COLO668 (cell line): ENCODE measurements at regions not wholly inside any gene's neighbourhood (a gene's known extent, or its start where the extent isn't known, plus 50 kb on each side); places are given as distances from the start of the nearest gene placed in this dataset.
"Not testable (repeated sequence)": the region's sequence is repeated elsewhere in the genome, so short reads cannot be mapped to it uniquely, and the experiment has no call there.

Source experiments
- DNase-seq: peaks from one replicate; lab custom pipeline; 2025; ENCODE audit not compliant: unreplicated experiment; lab: John Stamatoyannopoulos, UW

DNA sequence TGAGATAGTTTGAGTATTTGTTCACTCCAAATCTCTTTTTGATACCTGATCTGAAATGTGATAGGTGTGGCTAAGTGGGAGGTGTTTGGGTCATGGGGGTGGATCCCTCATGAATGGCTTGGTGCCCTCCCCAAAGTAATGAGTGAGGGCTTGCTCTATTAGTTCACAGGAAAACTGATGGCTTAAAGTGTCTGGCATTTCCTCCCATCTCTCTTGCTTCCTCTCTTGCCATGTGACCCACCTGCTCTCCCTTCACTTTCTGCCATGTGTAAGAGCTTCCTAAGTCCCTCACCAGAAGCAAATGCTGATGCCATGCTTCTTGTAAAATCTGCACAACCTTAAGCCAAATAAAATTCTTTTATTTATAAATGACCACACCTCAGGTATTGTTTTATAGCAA, 61.1 kb downstream of the MAD2L1 start:
- DNase-seq: no peak

GRCh38 chr4:120005076-120005475, 61.6 kb downstream of the MAD2L1 start:
- no peak for DNase-seq

DNA sequence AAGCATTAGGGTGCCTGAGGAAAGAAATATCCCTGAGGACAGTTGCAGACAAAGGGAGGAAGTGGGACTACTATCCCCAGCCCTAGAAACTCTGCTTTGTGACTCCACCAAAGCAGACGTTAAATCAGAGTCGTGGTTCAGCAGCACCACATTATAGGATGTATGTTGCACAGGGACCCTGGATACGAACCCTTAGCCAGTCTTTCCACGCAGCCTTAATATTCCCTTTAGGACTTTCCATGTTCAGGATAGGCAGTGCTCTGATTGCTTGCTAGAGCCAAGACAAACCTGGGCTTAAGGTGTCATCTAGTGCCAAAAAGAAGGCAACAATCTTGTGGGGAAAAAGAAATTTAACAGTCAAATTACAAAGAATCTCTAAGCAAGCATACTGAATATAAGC, 62.6 kb downstream of the MAD2L1 start:
- no peak for DNase-seq

- DNase-seq: no peak
These were observed 63.5 kb downstream of the MAD2L1 start for GRCh38 chr4:120003193-120003592.

- no peak for DNase-seq
These were observed 64.8 kb downstream of the MAD2L1 start for GRCh38 chr4:120001850-120002249.

DNA sequence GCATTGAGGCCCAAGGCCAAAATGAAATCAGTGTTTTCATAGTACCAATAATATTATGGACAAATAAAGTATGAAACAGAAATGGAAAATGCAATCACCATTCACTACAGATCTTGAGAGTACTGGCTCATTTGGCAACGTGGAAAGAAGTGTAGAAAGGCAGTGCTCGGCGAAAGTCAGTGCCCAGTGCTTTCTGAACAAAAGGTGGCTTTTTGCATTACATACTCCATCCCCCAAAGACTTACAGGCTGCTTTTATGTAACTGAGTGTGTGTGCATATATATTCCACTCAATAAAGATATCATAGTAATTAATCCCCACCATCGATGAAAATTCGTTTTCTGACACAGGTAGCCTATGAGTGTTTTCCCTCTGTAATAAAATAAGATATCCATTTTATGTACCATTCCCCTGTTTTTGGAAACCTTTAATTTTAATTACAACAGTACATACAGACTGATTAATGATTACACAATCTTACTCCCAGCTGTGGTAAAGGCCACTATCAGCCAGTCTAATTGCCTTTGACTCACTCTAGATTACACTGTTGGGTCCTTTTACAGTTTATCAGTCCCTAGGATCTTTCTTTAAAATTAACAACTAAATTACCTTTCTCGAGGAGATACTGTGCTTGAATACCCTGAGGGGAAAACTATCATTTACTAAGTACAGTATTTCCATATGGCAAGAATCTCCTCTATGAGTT, 65.9 kb downstream of the MAD2L1 start:
- DNase-seq: no peak

DNA sequence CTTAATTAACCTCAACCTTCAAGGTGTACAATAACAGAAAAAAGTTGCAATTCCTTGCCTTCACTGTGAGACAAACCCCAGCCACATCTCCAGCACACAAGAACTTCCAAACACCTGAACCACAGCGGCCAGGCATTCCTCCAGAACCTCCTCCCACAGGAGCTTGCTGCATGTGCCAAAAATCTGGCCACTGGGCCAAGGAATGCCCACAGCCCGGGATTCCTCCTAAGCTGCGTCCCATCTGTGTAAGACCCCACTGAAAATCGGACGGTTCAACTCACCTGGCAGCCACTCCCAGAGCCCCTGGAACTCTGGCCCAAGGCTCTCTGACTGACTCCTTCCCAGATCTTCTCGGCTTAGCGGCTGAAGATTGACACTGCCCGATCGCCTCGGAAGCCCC, 70.6 kb downstream of the MAD2L1 start:
- DNase-seq: not testable (repeated sequence)

GRCh38 chr4:119984996-119985395, 81.7 kb downstream of the MAD2L1 start:
- no peak for DNase-seq

DNA sequence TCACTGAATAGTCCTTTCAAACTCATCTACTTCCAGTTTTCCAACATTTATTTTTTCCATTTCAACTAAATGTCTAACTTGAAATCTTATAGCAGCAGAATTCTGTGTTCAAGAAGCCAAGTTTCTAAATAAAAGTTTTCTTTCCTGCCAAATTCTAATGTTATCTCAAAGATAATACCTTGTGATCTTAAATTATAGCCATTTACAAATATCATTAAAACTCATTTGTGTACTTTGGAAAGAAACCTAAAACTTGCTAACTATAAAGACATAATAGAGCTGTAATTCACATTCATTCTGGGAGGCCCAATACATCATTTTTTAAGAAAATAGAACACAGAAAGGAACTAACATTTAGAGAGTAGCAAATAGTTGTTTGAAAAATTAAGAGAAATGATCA, 83.9 kb downstream of the MAD2L1 start:
- DNase-seq: no peak

DNA sequence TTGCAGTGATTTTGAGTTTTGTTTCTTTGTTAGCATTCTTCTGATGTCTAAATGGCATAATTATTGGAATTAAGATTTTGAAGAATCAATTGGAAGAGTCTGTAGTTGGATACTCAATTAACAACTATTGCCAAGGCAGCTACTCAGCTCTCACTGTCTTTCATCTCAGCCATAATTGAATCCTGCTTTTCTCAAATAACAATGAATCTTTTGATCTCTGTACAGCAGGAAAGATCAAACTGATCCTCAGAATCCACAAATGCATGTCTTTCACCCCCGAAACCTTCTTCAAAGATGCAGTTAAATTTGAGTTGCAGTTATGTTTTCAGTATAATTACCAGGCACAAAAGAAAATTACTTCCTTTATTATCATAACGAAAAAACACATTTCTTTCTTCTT, 86.2 kb downstream of the MAD2L1 start:
- no peak for DNase-seq

DNA sequence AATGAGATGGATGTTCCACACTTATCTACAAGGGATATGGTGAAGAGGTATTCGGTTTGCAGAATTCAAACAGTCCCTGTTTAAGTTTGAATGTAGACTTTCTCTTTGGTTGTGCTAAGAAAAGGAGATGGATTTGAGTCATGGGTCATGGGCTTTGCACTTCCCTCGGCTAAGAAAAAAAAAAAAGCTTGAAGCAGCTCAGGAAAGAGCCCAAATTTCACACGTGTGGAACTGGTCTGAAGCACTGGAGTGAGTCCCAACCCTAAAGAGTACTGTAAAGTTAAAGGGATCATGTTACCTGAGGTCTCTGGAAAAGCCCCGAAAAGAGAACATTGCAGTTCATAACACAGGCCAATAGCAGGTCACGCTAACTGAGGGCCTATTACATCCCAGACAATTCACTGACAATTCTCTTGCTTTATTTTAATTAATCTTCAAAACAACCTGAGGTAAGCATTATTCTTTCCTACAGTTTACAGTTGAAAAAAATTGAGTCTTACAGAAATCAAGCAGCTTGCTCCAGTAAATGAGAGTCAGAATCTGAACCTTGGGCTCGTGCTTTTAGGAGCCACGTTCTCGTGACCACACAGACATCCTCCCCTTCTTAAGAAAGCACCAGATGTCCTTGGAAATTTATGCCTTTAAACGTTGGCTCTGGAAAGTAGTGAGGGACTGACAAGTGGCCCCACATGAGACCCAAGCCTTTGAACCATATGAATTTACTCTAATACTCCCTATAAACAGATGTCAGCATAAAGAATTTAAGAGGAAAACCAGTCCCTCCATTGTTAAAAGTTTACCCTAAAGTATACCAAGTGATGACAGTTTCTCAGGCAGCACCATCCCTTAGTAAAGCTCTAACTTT, 89.3 kb downstream of the MAD2L1 start:
- no peak for DNase-seq

DNA sequence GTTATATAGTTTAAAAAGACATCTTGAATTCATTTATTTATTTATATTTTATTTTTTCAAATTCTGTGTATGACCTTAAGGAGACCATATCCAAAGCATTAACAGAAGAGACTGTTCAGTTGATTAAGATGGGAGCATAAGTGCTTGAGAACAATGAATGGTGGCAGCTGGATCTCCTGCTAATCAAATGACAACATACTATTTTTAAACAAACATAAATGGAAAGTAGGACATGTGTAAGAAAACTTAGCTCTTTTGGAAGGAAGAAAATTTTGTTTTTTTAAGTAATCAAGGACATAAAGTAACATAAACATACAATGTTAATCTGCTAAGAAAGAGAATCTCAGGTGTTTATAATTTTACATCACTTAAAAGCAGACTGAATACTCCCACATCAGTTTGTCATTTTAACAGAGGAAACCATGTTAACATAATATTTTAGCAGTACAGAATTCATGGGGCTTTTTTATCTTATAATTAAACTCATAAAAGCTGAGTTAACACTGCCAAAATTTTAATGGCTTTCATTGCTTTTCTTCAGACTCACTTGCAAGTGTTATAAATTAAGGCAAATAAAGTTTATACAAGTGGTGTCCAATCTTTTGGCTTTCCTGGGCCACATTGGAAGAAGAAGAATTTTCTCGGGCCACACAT, 95.1 kb downstream of the MAD2L1 start:
- DNase-seq: no peak

DNA sequence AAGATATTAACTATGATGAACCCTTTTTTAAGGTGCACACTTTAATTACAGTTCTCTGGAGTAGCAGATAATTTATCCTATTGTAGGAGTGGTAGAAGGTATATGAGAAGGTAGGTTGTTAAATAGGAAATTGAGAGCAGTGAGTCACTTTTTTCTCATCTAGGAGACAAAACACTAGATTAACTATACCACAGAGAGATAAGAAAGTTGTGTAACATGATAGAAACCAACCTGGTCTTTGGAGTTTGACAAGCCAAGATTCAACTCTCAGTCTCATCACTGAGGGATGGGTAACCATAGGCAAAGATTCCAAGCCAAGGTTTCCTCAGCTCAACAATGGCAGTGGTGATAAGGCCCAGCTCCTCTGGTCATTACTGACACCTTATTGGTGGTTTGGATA, 104.0 kb downstream of the MAD2L1 start:
- DNase-seq: no peak

DNA sequence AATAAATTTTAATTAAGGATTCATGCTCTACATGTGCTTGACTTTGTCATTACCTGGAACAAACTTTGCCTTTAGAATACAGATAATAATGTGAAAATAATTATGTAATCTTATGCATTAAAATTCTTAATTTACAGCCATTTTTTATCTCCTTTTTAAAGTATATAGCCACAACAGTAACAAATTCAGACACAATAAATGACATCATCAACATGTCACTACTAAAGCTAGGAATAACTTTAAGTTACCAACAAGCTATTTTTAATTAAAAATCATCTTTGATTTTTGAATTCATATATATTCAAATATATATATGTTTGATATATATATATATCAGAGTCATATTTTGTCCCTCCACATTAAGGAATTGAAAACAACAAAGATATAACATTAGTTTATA, 107.7 kb downstream of the MAD2L1 start:
- no peak for DNase-seq

- DNase-seq: no peak
These were observed 111.4 kb downstream of the MAD2L1 start for GRCh38 chr4:119955256-119955655.

GRCh38 chr4:119954487-119954886, 112.2 kb downstream of the MAD2L1 start:
- not testable (repeated sequence) for DNase-seq

- DNase-seq: no peak
These were observed 120.3 kb downstream of the MAD2L1 start for GRCh38 chr4:119946359-119946758.

DNA sequence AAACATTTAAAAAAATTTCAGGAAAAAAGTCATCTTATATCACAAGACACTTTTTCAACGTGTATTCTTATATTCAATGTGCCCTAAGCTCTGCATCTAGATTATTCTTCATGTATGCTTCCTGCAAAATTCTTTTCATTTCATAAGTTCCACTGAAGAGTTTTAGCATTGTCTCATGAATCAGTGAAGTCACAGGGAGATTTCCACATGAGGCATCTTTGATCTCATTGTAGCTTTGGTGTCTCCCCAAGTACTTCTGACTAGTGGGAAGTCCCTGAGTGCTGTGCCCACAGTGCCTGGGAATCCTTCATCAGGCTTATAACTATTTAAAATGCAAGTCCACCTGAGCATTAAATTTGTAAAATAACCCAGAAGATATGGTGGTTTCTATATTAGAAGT, 123.8 kb downstream of the MAD2L1 start:
- DNase-seq: no peak

- no peak for DNase-seq
These were observed 126.1 kb downstream of the MAD2L1 start for GRCh38 chr4:119940557-119940956.

- DNase-seq: no peak
These were observed 127.3 kb downstream of the MAD2L1 start for GRCh38 chr4:119939071-119939995.

GRCh38 chr4:119937746-119938145, 128.9 kb downstream of the MAD2L1 start:
- DNase-seq: no peak
